ENCODE measurements at regions not wholly inside any gene's neighbourhood (a gene's known extent, or its start where the extent isn't known, plus 50 kb on each side); places are given as distances from the start of the nearest gene placed in this dataset.

GRCh38 chr10:53716156-53716555, 943.6 kb upstream of the MBL2 start:
- Histone ChIP-seq H3K4me2 (ENCODE audit: low read length, poor library complexity, severe bottlenecking) (no peak overlapping the region), H3K4ac (ENCODE audit: low read depth in 1 of 2, low read length in 2 of 2) (no peak overlapping the region), H3K4me3 (ENCODE audit: insufficient read depth in 1 of 2, low read depth in 1 of 2, low read length in 2 of 2) (no peak overlapping the region), H3K9ac (ENCODE audit: low read length) (no peak overlapping the region), H3K14ac (ENCODE audit: low read length in 2 of 2) (no peak overlapping the region), H4K91ac (ENCODE audit: low read length) (no peak overlapping the region), H3K27me3 (ENCODE audit: control insufficient read depth in 1 of 2, insufficient read depth in 1 of 2, low read length in 2 of 2) (no peaks in the 10 kb centered on the region), H3K36me3 (ENCODE audit: control insufficient read depth in 1 of 2, insufficient read depth in 2 of 2, low read depth in 1 of 2, low read length in 2 of 2) (no peaks in the 10 kb centered on the region), H4K8ac (ENCODE audit: low read length) (no peak overlapping the region), H3K27ac (ENCODE audit: low read length, poor library complexity, severe bottlenecking) (no peak overlapping the region), H3K18ac (ENCODE audit: low read depth in 1 of 2, low read length in 2 of 2) (no peak overlapping the region), H2BK15ac (ENCODE audit: low read depth, poor library complexity, severe bottlenecking) (no peak overlapping the region), H2BK12ac (ENCODE audit: low read length in 2 of 2) (no peak overlapping the region), H2BK5ac (ENCODE audit: low read depth, low read length, poor library complexity, severe bottlenecking) (no peak overlapping the region), H2BK120ac (ENCODE audit: low read depth, low read length) (no peak overlapping the region), H2AK5ac (ENCODE audit: low read length, severe bottlenecking) (no peak overlapping the region), H3K23ac (ENCODE audit: low read length in 2 of 2) (no peak overlapping the region), H3K4me1 (ENCODE audit: control insufficient read depth, insufficient read depth, low read depth, low read length) (no peaks in the 10 kb centered on the region), H3K79me1 (replicated peaks; ENCODE audit: low read length, poor library complexity, severe bottlenecking) (no peaks in the 10 kb centered on the region), H3K9me3 (ENCODE audit: control insufficient read depth, low read length) (no peaks in the 10 kb centered on the region), H2AFZ (ENCODE audit: low read depth, low read length) (no peak overlapping the region)
- DNase-seq = no peak
- 91% methylated on average over 3 of the region's 3 CpGs for WGBS

GRCh38 chr10:53713431-53713830, 940.8 kb upstream of the MBL2 start:
- Histone ChIP-seq H2BK120ac (ENCODE audit: low read depth, low read length) (no peak overlapping the region), H3K9me3 (ENCODE audit: control insufficient read depth, low read length) (peaks cover 12% of the 10 kb centered on the region), H3K4ac (ENCODE audit: low read depth in 1 of 2, low read length in 2 of 2) (no peak overlapping the region), H3K27ac (ENCODE audit: low read length, poor library complexity, severe bottlenecking) (no peak overlapping the region), H3K36me3 (ENCODE audit: control insufficient read depth in 1 of 2, insufficient read depth in 2 of 2, low read depth in 1 of 2, low read length in 2 of 2) (no peaks in the 10 kb centered on the region), H3K4me2 (ENCODE audit: low read length, poor library complexity, severe bottlenecking) (no peak overlapping the region), H3K4me1 (ENCODE audit: control insufficient read depth, insufficient read depth, low read depth, low read length) (no peaks in the 10 kb centered on the region), H3K4me3 (ENCODE audit: insufficient read depth in 1 of 2, low read depth in 1 of 2, low read length in 2 of 2) (no peak overlapping the region), H3K18ac (ENCODE audit: low read depth in 1 of 2, low read length in 2 of 2) (no peak overlapping the region), H4K8ac (ENCODE audit: low read length) (no peak overlapping the region), H2AFZ (ENCODE audit: low read depth, low read length) (no peak overlapping the region), H3K9ac (ENCODE audit: low read length) (no peak overlapping the region), H3K79me1 (replicated peaks; ENCODE audit: low read length, poor library complexity, severe bottlenecking) (no peaks in the 10 kb centered on the region), H3K27me3 (ENCODE audit: control insufficient read depth in 1 of 2, insufficient read depth in 1 of 2, low read length in 2 of 2) (no peaks in the 10 kb centered on the region), H2BK12ac (ENCODE audit: low read length in 2 of 2) (no peak overlapping the region), H2BK15ac (ENCODE audit: low read depth, poor library complexity, severe bottlenecking) (no peak overlapping the region), H3K14ac (ENCODE audit: low read length in 2 of 2) (no peak overlapping the region), H3K23ac (ENCODE audit: low read length in 2 of 2) (no peak overlapping the region), H2BK5ac (ENCODE audit: low read depth, low read length, poor library complexity, severe bottlenecking) (no peak overlapping the region), H2AK5ac (ENCODE audit: low read length, severe bottlenecking) (no peak overlapping the region), H4K91ac (ENCODE audit: low read length) (no peak overlapping the region)
- no peak for DNase-seq

- Histone ChIP-seq H3K9me3 (ENCODE audit: control insufficient read depth, low read length) (no peaks in the 10 kb centered on the region), H2BK5ac (ENCODE audit: low read depth, low read length, poor library complexity, severe bottlenecking) (no peak overlapping the region), H3K4me1 (ENCODE audit: control insufficient read depth, insufficient read depth, low read depth, low read length) (no peaks in the 10 kb centered on the region), H3K27ac (ENCODE audit: low read length, poor library complexity, severe bottlenecking) (no peak overlapping the region), H4K8ac (ENCODE audit: low read length) (no peak overlapping the region), H3K79me1 (replicated peaks; ENCODE audit: low read length, poor library complexity, severe bottlenecking) (no peaks in the 10 kb centered on the region), H2AK5ac (ENCODE audit: low read length, severe bottlenecking) (no peak overlapping the region), H2BK12ac (ENCODE audit: low read length in 2 of 2) (no peak overlapping the region), H3K4me2 (ENCODE audit: low read length, poor library complexity, severe bottlenecking) (no peak overlapping the region), H3K4me3 (ENCODE audit: insufficient read depth in 1 of 2, low read depth in 1 of 2, low read length in 2 of 2) (no peak overlapping the region), H3K36me3 (ENCODE audit: control insufficient read depth in 1 of 2, insufficient read depth in 2 of 2, low read depth in 1 of 2, low read length in 2 of 2) (no peaks in the 10 kb centered on the region), H3K18ac (ENCODE audit: low read depth in 1 of 2, low read length in 2 of 2) (no peak overlapping the region), H2BK120ac (ENCODE audit: low read depth, low read length) (no peak overlapping the region), H3K14ac (ENCODE audit: low read length in 2 of 2) (no peak overlapping the region), H3K4ac (ENCODE audit: low read depth in 1 of 2, low read length in 2 of 2) (no peak overlapping the region), H4K91ac (ENCODE audit: low read length) (no peak overlapping the region), H3K9ac (ENCODE audit: low read length) (no peak overlapping the region), H2AFZ (ENCODE audit: low read depth, low read length) (no peak overlapping the region), H3K27me3 (ENCODE audit: control insufficient read depth in 1 of 2, insufficient read depth in 1 of 2, low read length in 2 of 2) (no peaks in the 10 kb centered on the region), H3K23ac (ENCODE audit: low read length in 2 of 2) (no peak overlapping the region), H2BK15ac (ENCODE audit: low read depth, poor library complexity, severe bottlenecking) (no peak overlapping the region)
- 52% methylated on average over 1 of the region's 2 CpGs for WGBS
- DNase-seq = no peak
These were observed 929.9 kb upstream of the MBL2 start for GRCh38 chr10:53702489-53702888.

GRCh38 chr10:53701213-53701612, 928.6 kb upstream of the MBL2 start:
- H3K9me3 ChIP-seq (ENCODE audit: control insufficient read depth, low read length) = no peaks in the 10 kb centered on the region
- H3K79me1 ChIP-seq (replicated peaks; ENCODE audit: low read length, poor library complexity, severe bottlenecking) = no peaks in the 10 kb centered on the region
- H3K18ac ChIP-seq (ENCODE audit: low read depth in 1 of 2, low read length in 2 of 2) = no peak overlapping the region
- DNase-seq = no peak
- H3K4ac ChIP-seq (ENCODE audit: low read depth in 1 of 2, low read length in 2 of 2) = no peak overlapping the region
- no peak overlapping the region for H3K27ac ChIP-seq (ENCODE audit: low read length, poor library complexity, severe bottlenecking)
- no peak overlapping the region for H4K8ac ChIP-seq (ENCODE audit: low read length)
- H3K27me3 ChIP-seq (ENCODE audit: control insufficient read depth in 1 of 2, insufficient read depth in 1 of 2, low read length in 2 of 2) = no peaks in the 10 kb centered on the region
- no peak overlapping the region for H3K14ac ChIP-seq (ENCODE audit: low read length in 2 of 2)
- no peak overlapping the region for H4K91ac ChIP-seq (ENCODE audit: low read length)
- H2AFZ ChIP-seq (ENCODE audit: low read depth, low read length) = no peak overlapping the region
- H3K36me3 ChIP-seq (ENCODE audit: control insufficient read depth in 1 of 2, insufficient read depth in 2 of 2, low read depth in 1 of 2, low read length in 2 of 2) = no peaks in the 10 kb centered on the region
- no peak overlapping the region for H2BK120ac ChIP-seq (ENCODE audit: low read depth, low read length)
- no peaks in the 10 kb centered on the region for H3K4me1 ChIP-seq (ENCODE audit: control insufficient read depth, insufficient read depth, low read depth, low read length)
- H3K9ac ChIP-seq (ENCODE audit: low read length) = no peak overlapping the region
- H3K23ac ChIP-seq (ENCODE audit: low read length in 2 of 2) = no peak overlapping the region
- H3K4me2 ChIP-seq (ENCODE audit: low read length, poor library complexity, severe bottlenecking) = no peak overlapping the region
- no peak overlapping the region for H2BK12ac ChIP-seq (ENCODE audit: low read length in 2 of 2)
- H3K4me3 ChIP-seq (ENCODE audit: insufficient read depth in 1 of 2, low read depth in 1 of 2, low read length in 2 of 2) = no peak overlapping the region
- H2AK5ac ChIP-seq (ENCODE audit: low read length, severe bottlenecking) = no peak overlapping the region
- H2BK15ac ChIP-seq (ENCODE audit: low read depth, poor library complexity, severe bottlenecking) = no peak overlapping the region
- no peak overlapping the region for H2BK5ac ChIP-seq (ENCODE audit: low read depth, low read length, poor library complexity, severe bottlenecking)

All from mesenchymal stem cell (in vitro differentiated cells and primary cell).